ENCODE measurements at regions not wholly inside any gene's neighbourhood (a gene's known extent, or its start where the extent isn't known, plus 50 kb on each side); places are given as distances from the start of the nearest gene placed in this dataset.

- no peak for TF ChIP-seq RREB1 (CRISPR knock-in tag; IDR thresholded peaks at IDR 0.05)
- no peak for TF ChIP-seq PPARD (CRISPR knock-in tag; IDR thresholded peaks at IDR 0.05)
- TF ChIP-seq HES1 (IDR thresholded peaks at IDR 0.05; ENCODE audit: low read depth), result no peak; the same call in 1 of the 2 replicates
- TF ChIP-seq GTF2B (IDR thresholded peaks at IDR 0.05; ENCODE audit: extremely low read depth, insufficient read length), result no peak
- peak; percentile 52; the same call in 1 of the 2 replicates for TF ChIP-seq RB1 (IDR thresholded peaks at IDR 0.05; ENCODE audit: low read depth)
- peak; percentile 87 for TF ChIP-seq HMBOX1 (IDR thresholded peaks at IDR 0.05)
- 0 out of 2 replicates have a peak, but pooled peaks have one; percentile 38 for TF ChIP-seq E2F1 (CRISPR knock-in tag; IDR thresholded peaks at IDR 0.05)
- TF ChIP-seq ZNF717 (CRISPR knock-in tag; IDR thresholded peaks at IDR 0.05), result no peak
- peak; percentile 100 for TF ChIP-seq CBFA2T3 (IDR thresholded peaks at IDR 0.05)
- no peak for TF ChIP-seq ZNF699 (CRISPR knock-in tag; IDR thresholded peaks at IDR 0.05; ENCODE audit: insufficient replicate concordance)
- no peak for TF ChIP-seq PHF8 (IDR thresholded peaks at IDR 0.05; ENCODE audit: borderline replicate concordance, low read length)
- TF ChIP-seq SUPT5H (IDR thresholded peaks at IDR 0.05), result no peak
- peak; percentile 33; the same call in 1 of the 2 replicates for TF ChIP-seq ATF3 (IDR thresholded peaks at IDR 0.05)
- no peak for TF ChIP-seq ATF3 (CRISPR knock-in tag; conservative IDR thresholded peaks at IDR 0.05)
- no peak for TF ChIP-seq NCOA4 (IDR thresholded peaks at IDR 0.05; ENCODE audit: partially characterized antibody)
- no peak for TF ChIP-seq ZNF140 (CRISPR knock-in tag; IDR thresholded peaks at IDR 0.05)
- TF ChIP-seq MCM5 (IDR thresholded peaks at IDR 0.05; ENCODE audit: low read depth), result no peak
- no peak; a peak in 1 of 4 replicates for TF ChIP-seq NRF1 (conservative IDR thresholded peaks at IDR 0.05 in 1 of 2, IDR thresholded peaks at IDR 0.05 in 1 of 2)
- TF ChIP-seq TAF9B (IDR thresholded peaks at IDR 0.05; ENCODE audit: partially characterized antibody), result no peak
- TF ChIP-seq HCFC1 (IDR thresholded peaks at IDR 0.05; ENCODE audit: low read depth, low read length), result no peak
Observed at GRCh38 chr7:39810204-39810642, 139.8 kb upstream of the CDK13 start (continued).

Measured in K562 (cell line).